HG03378 (cell line): ENCODE measurements at regions not wholly inside any gene's neighbourhood (a gene's known extent, or its start where the extent isn't known, plus 50 kb on each side); places are given as distances from the start of the nearest gene placed in this dataset.
"Not testable (repeated sequence)": the region's sequence is repeated elsewhere in the genome, so short reads cannot be mapped to it uniquely, and the experiment has no call there.

Experiments used
- ATAC-seq: cut with Tn5 transposase; IDR thresholded peaks from one replicate; pipeline ENCODE4 v1.9.1; 2021; ENCODE audit warnings: mild to moderate bottlenecking, moderate library complexity; ENCODE audit not compliant: unreplicated experiment

GRCh38 chr7:108810756-108811385, 241.2 kb downstream of the DNAJB9 start:
- ATAC-seq = no peak

DNA sequence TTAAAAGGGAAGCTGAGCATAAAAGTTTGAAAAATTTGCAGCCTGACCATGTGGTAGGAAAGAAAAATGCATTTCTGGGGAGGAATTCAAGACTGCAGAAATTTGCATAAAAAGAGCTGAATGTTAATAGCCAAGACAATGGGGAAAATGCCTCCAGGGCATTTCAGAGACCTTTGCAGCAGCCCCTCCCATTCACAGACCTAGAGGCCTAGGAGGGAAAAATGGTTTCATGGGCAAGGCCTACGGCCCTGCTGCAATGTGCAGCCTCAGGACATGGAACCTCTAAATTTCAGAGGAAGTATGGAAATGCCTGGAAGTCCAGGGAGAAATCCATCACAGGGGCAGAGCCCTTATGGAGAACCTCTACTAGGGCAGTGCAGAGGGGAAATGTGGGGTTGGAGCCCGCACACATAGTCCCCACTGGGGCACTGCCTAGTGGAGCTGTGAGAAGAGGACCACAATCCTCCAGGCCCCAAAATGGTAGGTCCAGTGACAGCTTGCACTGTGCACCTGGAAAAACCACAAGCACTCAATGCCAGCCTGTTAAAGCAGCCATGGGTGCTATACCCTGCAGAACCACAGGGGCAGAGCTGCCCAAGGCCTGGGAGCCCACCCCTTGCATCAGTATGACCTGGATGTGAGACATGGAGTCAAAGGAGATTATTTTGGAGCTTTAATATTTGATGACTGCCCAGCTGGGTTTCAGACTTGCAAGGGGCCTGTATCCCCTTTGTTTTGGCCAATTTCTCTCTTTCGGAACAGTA, 243.8 kb downstream of the DNAJB9 start:
- no peak for ATAC-seq

- no peak for ATAC-seq
Measured at GRCh38 chr7:108815815-108816214, 246.1 kb downstream of the DNAJB9 start.

DNA sequence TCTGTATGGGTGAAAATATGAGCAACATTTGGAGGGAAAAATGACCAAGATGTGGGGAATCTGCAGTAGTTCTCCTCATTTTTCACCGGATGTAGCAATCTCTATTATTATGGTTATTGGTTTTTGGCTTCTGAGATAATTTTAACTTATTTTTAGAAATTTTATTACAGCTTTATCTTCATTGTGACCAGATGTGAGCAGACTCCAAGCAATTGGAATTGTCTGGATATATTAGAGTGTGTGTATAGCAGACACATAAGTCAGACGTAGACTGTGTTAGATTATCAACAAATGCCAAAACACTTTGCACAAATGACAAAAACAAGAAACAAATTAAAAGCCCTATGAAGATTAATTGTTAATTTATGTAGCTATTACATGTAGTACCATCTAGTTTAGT, 249.1 kb downstream of the DNAJB9 start:
- ATAC-seq = no peak

- no peak for ATAC-seq
Measured at GRCh38 chr7:108824840-108825580, 255.3 kb downstream of the DNAJB9 start.

GRCh38 chr7:108825581-108825909, 255.9 kb downstream of the DNAJB9 start:
- ATAC-seq = no peak

DNA sequence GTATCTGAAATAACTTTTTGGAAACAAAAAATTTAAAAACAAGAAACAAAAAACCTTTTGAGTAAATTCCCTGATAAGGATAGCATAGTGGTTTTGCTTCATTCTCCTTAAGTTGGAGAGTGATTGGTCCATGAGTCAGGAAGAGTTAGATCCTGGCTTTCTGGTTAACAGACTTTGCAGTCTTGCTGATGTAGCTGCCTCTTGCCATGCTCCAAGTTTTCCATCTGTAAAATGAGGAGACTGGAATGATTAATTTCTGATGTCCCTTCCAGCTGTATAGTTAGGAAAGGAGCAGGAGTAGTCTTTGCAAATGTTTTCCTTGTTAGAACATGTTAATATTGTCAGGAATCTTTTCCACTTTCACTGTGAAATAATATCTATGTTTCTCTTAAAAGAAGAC, 266.6 kb downstream of the DNAJB9 start:
- no peak for ATAC-seq

DNA sequence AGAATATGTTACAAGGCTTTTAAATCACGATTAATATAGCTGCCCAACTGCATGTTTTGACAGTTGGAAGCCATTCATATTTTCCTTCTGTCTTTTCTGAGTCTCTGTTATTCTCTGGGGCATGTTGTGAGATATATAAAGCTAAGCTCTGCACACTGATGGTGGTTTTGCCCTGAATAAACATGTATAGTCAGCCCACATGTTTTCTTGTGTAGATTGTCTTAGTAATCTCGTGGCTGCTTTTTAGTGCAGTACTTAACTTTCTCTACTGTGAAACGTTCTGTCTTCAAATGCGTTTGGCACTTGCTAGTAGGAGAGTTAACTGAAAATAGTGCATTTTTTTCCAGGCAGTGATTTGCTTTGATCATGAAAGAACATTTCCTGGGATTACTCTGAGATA, 268.5 kb downstream of the DNAJB9 start:
- no peak for ATAC-seq

- no peak for ATAC-seq
Measured at GRCh38 chr7:108839076-108839475, 269.4 kb downstream of the DNAJB9 start.

DNA sequence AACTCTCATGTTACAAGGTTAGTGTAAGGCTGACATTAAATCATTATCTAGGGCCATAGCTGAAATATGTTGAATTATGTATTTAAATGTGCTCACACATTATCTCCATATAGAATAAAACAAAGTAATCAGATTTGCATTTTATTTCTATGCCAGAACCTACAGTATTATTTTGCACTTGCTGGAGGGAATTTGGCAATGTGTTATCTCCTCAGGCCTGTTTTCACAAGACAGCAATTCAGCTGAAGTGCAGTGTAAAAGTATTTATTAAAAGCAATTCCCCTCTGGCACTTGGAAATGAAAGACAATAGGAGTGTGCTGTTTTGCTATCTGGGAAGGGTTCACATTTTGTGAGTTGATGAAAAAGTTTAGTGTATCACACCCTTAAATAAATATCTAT, 276.3 kb downstream of the DNAJB9 start:
- ATAC-seq = no peak

DNA sequence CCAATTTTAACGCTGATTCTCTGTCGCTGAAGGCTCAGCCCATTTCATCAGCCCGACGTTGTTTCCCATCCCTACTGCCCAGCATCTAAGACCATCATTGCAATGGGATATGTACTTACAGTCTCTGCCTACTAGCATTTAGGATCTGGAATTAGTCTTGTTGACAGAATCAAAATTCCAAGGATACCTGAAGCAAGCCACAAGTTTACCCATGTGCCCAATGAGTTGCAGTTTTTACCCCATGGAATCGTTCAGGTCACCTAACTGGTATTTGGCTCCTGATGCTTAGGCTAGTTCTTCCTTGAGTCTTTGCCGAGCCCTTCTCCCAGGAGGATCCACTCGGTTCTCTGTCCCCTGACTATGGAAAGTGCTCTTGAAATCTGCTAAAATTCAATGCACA, 276.8 kb downstream of the DNAJB9 start:
- ATAC-seq = no peak

DNA sequence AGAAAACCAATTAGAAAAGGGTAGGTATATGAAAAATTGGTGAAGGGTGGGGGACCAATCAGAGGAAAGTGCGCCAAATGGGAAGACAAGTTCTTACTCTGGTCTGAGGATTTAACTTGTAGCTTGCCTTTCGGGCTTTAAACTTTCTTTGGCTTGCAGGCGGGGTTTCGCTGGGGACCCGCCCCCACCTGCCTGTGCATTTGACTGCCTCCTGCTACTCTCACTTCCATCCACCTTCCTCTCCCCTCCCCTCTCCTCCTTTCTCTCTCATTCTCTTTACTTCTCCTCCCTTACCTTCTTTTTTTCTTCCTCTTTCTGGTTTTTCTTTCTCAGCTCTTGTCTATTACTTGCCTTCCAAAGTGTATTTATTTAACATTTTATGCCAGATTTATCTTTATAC, 278.8 kb downstream of the DNAJB9 start:
- no peak for ATAC-seq

DNA sequence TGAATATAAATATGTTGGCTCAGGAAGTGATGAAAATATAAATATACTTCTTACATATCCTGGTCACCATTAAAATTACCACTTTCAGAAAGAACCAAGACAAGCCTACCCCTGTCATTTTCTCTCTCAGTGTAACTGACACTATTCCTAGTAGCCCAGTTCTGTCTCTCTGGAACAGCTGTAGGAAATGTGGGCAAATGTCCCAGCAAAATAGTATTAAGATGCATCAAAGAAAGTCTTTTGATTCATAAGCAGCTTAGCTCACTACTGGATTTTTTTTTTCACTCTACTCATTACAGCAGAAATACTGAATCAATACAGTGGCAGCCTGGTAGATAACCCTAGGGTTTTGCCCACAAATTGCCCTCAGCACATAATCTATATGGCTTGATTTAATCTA, 290.9 kb downstream of the DNAJB9 start:
- no peak for ATAC-seq

DNA sequence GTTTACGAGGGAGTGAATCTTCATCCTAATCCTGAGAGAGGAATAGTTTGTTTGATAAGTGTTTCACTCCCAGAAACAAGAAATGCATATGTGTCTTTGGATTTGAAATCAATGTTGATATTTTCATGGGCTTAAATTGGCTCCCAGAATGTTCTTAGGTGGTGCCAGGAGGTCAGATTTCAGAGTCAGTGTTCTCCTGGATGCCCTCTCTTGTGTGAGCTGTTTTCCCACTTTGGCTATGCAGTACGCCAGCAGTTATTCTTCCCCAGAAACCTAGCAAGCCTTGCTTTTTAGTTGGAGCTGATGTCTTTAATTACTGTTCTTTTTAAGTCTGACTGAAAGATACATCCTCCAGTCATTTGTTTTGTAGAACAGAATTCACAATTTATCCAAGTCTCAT, 291.4 kb downstream of the DNAJB9 start:
- ATAC-seq = no peak

- ATAC-seq = no peak
Measured at GRCh38 chr7:108863227-108863848, 293.7 kb downstream of the DNAJB9 start.

- no peak for ATAC-seq
Measured at GRCh38 chr7:108869070-108869469, 299.4 kb downstream of the DNAJB9 start.

- ATAC-seq = no peak
Measured at GRCh38 chr7:108875139-108875538, 305.5 kb downstream of the DNAJB9 start.

DNA sequence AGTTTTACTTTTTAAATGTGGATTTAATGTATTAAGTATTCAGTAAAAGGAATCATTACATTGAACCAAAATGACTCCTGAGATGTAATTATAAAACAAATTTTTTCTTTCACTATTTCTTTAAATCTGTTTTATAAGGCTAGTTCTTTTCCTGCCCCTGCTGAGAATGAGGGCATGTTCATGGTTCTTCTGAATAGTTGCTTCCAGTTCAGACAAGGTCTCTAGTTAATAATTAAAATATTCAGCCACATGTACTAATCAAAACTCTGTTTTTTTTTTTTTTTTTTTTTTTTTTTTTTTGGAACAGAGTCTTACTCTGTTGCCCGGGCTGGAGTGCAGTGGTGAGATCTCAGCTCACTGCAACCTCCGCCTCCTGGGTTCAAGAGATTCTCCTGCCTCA, 321.2 kb downstream of the DNAJB9 start:
- no peak for ATAC-seq

DNA sequence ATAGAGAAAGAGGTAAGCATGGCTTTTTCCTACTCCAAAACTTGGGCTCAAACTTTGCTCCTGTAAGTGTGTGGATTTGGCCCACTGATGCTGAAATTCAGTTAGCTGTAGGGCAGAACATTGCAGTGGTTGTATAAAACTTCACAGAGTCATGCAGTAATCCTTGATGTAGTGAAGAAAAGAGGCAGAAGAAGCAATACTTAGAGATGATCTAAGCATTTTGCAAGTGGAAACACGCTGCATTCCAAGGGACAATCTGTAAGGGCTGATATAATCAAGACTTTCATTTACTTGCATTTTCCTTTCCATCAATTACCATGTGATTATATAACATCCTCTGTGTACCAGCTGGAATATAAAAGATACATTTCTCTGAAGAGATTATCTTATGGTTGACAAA, 338.8 kb downstream of the DNAJB9 start:
- ATAC-seq = no peak

DNA sequence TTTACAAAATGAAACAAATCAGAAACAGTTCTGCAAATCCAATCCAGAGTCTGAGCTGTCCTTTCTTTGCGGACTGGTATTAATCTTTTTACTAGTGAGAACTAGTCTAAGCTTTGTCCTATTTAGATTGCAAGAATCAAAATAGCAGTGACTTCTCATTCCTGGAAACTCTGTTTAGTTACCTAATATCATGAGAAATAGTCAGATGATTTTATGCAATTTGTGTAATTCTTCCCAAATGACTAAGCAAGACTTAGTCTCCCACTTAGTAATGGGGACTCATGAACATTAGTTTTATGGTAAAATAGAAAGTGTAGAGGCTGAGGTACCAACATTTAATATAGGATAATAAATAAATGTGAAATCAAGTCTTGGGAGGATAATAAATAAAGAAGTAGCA, 341.3 kb downstream of the DNAJB9 start:
- ATAC-seq = no peak

- no peak for ATAC-seq
Measured at GRCh38 chr7:108920490-108920889, 350.8 kb downstream of the DNAJB9 start.

DNA sequence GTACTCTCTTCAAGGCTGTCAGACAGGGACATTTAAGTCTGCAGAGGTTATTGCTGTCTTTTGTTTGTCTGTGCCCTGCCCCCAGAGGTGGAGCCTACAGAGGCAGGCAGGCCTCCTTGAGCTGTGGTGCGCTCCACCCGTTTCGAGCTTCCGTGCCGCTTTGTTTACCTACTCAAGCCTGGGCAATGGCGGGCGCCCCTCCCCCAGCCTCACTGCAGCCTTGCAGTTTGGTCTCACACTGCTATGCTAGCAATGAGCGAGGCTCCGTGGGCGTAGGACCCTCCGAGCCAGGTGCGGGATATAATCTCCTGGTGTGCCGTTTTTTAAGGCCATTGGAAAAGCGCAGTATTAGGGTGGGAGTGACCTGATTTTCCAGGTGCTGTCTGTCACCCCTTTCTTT, 373.4 kb downstream of the DNAJB9 start:
- ATAC-seq = not testable (repeated sequence)
